ENCODE measurements at regions not wholly inside any gene's neighbourhood (a gene's known extent, or its start where the extent isn't known, plus 50 kb on each side); places are given as distances from the start of the nearest gene placed in this dataset.

DNA sequence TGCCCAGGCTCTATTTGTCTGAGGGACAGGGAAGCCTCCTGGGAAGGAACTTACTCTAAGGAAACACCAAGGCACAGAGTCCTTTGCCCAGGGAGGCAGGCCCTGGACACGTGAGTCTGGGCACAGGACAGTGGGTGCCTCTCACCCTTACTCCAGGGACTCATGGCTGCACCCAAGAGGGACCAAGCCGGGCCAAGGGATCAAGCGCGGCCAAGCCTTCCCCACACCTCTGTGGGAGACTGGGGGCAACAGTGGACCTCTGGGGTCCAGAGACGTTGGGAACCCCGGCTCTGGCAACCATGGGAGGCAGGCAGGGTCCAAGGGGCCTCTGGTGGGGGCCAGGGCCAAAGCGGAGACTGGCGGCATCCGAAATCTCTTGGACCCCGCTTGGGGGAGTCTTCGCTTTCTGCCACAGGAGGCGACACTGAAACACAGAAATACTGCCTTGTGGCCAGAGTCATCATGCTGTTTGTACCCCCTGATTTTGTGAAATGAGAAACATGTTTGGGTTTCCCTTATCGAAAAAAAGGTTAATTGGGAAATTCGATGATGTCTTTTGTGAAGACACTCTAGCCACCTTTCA, 51.7 kb upstream of the BCL11B start:
- FAIRE-seq = no peak
- no peak for DNase-seq (ENCODE audit: insufficient read length, low spot score)

DNA sequence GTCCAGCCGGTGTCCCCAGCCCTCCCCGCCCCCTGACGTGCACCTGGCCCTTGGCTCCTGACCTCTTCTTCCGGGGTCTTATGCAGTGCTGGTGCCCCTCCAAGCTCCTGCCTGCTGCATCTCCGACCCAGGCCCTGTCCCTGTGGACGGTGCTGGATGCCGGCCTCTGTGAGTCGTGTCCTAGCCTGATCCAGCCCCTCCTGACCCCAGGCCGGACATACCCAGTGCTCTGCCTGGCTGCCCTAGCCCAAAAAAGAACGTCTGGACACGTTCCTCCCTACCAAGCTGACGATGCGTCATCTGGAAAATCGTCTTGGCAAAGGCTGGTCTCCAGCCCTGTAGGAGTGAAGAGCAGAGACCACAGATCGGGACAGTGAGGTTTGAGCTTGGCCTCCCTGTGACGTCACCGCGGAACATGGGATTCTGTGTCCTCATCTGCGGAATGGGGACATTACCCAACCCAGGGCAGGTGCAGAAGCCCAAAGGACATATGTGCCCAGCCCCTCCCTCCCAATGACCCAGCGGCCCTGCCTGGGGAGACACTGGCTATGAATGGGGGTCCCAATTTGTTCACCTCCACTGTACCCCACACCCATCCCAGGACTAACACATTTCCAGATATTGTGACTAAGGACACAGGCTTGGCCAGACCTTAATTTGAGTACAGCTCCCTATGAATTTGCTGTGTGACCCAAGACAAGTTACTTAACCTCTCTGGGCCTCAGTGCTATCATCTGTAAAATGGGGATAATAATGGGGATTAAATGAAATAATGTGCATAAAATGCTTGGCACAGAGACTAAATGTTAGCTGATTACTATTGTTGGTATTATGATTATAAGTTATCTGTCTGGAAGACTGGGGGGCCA, 51.0 kb upstream of the BCL11B start:
- FAIRE-seq = no peak

DNA sequence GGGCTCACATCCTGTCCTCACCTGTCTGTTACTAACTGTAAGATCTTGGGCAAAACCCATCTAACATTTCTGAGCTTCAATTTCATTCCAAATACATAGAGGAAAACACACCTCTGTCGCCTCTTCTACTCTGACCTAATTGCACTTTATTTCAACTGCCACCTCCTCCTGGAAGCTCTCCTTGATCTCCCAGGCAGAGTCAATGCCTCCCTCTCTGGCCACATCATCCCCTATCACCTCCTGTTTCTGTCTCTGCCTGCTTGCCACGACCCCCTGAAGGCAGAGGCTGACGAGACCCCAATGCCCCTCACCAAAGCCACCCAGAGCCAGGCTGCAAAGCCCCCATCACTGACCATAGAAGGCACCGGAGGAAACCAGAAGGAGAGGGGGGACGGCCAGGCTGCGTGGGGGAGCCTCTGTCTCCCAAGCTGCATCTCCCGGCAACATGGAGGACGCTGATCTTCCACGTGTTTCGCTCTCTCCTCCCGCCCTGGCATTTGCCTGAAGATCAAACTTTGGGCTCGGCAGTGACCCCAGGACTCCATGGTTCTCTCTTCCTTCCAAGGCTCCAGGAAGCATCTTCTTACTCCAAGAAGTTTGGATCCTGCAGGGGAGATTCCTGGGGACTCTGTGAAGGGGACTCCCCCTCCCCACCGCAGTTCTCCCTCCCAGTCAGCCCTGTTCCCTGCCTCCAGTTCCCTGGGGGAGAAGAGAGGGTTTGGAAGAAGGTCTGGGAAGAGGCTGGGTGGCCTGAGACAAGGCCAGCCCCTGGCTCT, 50.1 kb upstream of the BCL11B start:
- no peak for DNase-seq (ENCODE audit: insufficient read length, low spot score)
- FAIRE-seq = no peak

More for the DNA sequence above, 51.0 kb upstream of the BCL11B start:
- no peak for DNase-seq (ENCODE audit: insufficient read length, low spot score)
